H9 (cell line): ENCODE measurements at regions not wholly inside any gene's neighbourhood (a gene's known extent, or its start where the extent isn't known, plus 50 kb on each side); places are given as distances from the start of the nearest gene placed in this dataset.

Source experiments
- DNase-seq: peaks from one replicate; pipeline ENCODE4 v3.0.0-alpha.2; 2017
- H2AFZ ChIP-seq: one replicate; pipeline ENCODE4 v1.6.1; 2013; ENCODE audit warnings: mild to moderate bottlenecking, low read length, control low read depth, moderate library complexity
- H2AK5ac ChIP-seq: 2 replicates; pipeline ENCODE4 v1.6.1; 2013; ENCODE audit warnings: low read length, control low read depth, mixed read lengths; ENCODE audit not compliant: insufficient read length
- H2BK120ac ChIP-seq: one replicate; pipeline ENCODE4 v1.6.1; 2013; ENCODE audit warnings: low read depth, mild to moderate bottlenecking, low read length, control low read depth, inconsistent platforms; ENCODE audit not compliant: poor library complexity, severe bottlenecking
- H2BK12ac ChIP-seq: 2 replicates; pipeline ENCODE4 v1.6.1; 2013; ENCODE audit warnings: low read length, control low read depth, mixed read lengths, low read depth; ENCODE audit not compliant: insufficient read length
- H2BK15ac ChIP-seq: 2 replicates; pipeline ENCODE4 v1.6.1; 2013; ENCODE audit warnings: low read depth, low read length, control low read depth
- H2BK20ac ChIP-seq: one replicate; pipeline ENCODE4 v1.6.1; 2013; ENCODE audit warnings: low read depth, mild to moderate bottlenecking, low read length, control low read depth, inconsistent platforms; ENCODE audit not compliant: poor library complexity, severe bottlenecking
- H2BK5ac ChIP-seq: 2 replicates; pipeline ENCODE4 v1.6.1; 2013; ENCODE audit warnings: low read length, control low read depth, mixed read lengths; ENCODE audit not compliant: insufficient read length
- H3K14ac ChIP-seq: 2 replicates; pipeline ENCODE4 v1.6.1; 2013; ENCODE audit warnings: low read length, control low read depth; ENCODE audit not compliant: insufficient read depth
- H3K18ac ChIP-seq: 2 replicates; pipeline ENCODE4 v1.6.1; 2013; ENCODE audit warnings: low read depth, mild to moderate bottlenecking, mixed read lengths, low read length, control low read depth; ENCODE audit not compliant: insufficient read length
- H3K23ac ChIP-seq: 2 replicates; pipeline ENCODE4 v1.6.1; 2013; ENCODE audit warnings: low read length, control low read depth, mixed read lengths, low read depth; ENCODE audit not compliant: insufficient read length
- H3K23me2 ChIP-seq: 2 replicates; pipeline ENCODE4 v1.6.1; 2013; ENCODE audit warnings: low read depth, mild to moderate bottlenecking, mixed read lengths, low read length, control low read depth; ENCODE audit not compliant: insufficient read length, poor library complexity, severe bottlenecking
- H3K27ac ChIP-seq: 2 replicates; pipeline ENCODE4 v1.5.1; 2013; ENCODE audit warnings: low read length, control low read depth, mixed read lengths, low read depth; ENCODE audit not compliant: insufficient read length
- H3K27me3 ChIP-seq: 2 replicates; pipeline ENCODE4 v1.6.1; 2013; ENCODE audit warnings: low read length, control low read depth, inconsistent platforms; ENCODE audit not compliant: insufficient read depth
- H3K4ac ChIP-seq: 2 replicates; pipeline ENCODE4 v1.6.1; 2013; ENCODE audit warnings: low read depth, mild to moderate bottlenecking, control low read depth, inconsistent platforms, low read length, moderate library complexity
- H3K4me1 ChIP-seq: 2 replicates; pipeline ENCODE4 v1.6.1; 2013; ENCODE audit warnings: low read length, control low read depth, inconsistent platforms; ENCODE audit not compliant: insufficient read depth
- H3K4me2 ChIP-seq: 2 replicates; pipeline ENCODE4 v1.6.1; 2013; ENCODE audit warnings: low read length, control low read depth, mixed read lengths; ENCODE audit not compliant: insufficient read length, insufficient read depth
- H3K56ac ChIP-seq: 2 replicates; pipeline ENCODE4 v1.6.1; 2013; ENCODE audit warnings: low read depth, mild to moderate bottlenecking, mixed read lengths, low read length, control low read depth; ENCODE audit not compliant: insufficient read length
- H3K79me1 ChIP-seq: 2 replicates; pipeline ENCODE4 v1.6.1; 2013; ENCODE audit warnings: low read depth, mild to moderate bottlenecking, moderate library complexity, low read length, control low read depth, inconsistent platforms; ENCODE audit not compliant: insufficient read depth, poor library complexity, severe bottlenecking
- H3K79me2 ChIP-seq: 2 replicates; pipeline ENCODE4 v1.6.1; 2013; ENCODE audit warnings: low read length, control low read depth, inconsistent platforms; ENCODE audit not compliant: insufficient read depth
- H3K9ac ChIP-seq: 2 replicates; pipeline ENCODE4 v1.6.1; 2013; ENCODE audit warnings: low read length, control low read depth, mixed read lengths; ENCODE audit not compliant: insufficient read length; ENCODE audit errors: extremely low read depth
- H3K9me3 ChIP-seq: one replicate; pipeline ENCODE4 v1.6.1; 2013; ENCODE audit warnings: low read depth, low read length, inconsistent platforms; ENCODE audit not compliant: control insufficient read depth
- H3T11ph ChIP-seq: one replicate; pipeline ENCODE4 v1.6.1; 2013; ENCODE audit warnings: mild to moderate bottlenecking, low read length, control low read depth, inconsistent platforms
- H4K20me1 ChIP-seq: one replicate; pipeline ENCODE4 v1.6.1; 2013; ENCODE audit not compliant: control insufficient read depth, insufficient read length, insufficient read depth
- H4K5ac ChIP-seq: 2 replicates; pipeline ENCODE4 v1.6.1; 2013; ENCODE audit warnings: low read depth, mild to moderate bottlenecking, mixed read lengths, low read length, control low read depth; ENCODE audit not compliant: insufficient read length
- H4K8ac ChIP-seq: replicated peaks from 2 replicates; pipeline ENCODE4 v1.6.1; 2013; ENCODE audit warnings: low read length, control low read depth, mixed read lengths, low read depth; ENCODE audit not compliant: insufficient read length
- H4K91ac ChIP-seq: 2 replicates; pipeline ENCODE4 v1.6.1; 2013; ENCODE audit warnings: low read depth, mild to moderate bottlenecking, moderate library complexity, mixed read lengths, low read length, control low read depth; ENCODE audit not compliant: insufficient read length
- H3K27ac Mint-ChIP-seq, 3 experiments: 2 replicates in 2 of 3; 3 replicates in 1 of 3; pipeline ENCODE4 v1.8.0; 2020 to 2021; ENCODE audit warnings: mixed read lengths in 3 of 3, mild to moderate bottlenecking in 1 of 3, moderate library complexity in 1 of 3
- H3K27me3 Mint-ChIP-seq: 2 replicates; pipeline ENCODE4 v1.8.0; 2021; ENCODE audit warnings: low read depth, mild to moderate bottlenecking, moderate library complexity, mixed read lengths
- H3K36me3 Mint-ChIP-seq, 3 experiments: 2 replicates in 2 of 3; 3 replicates in 1 of 3; pipeline ENCODE4 v1.8.0; 2020 to 2021; ENCODE audit warnings: low read depth in 3 of 3, mixed read lengths in 3 of 3; ENCODE audit not compliant: insufficient read depth in 1 of 3
- H3K4me1 Mint-ChIP-seq, 2 experiments: 2 replicates each; pipeline ENCODE4 v1.8.0; 2020; ENCODE audit warnings: mixed read lengths in 2 of 2
- H3K4me3 Mint-ChIP-seq, 2 experiments: 2 replicates in 1 of 2; 3 replicates in 1 of 2; pipeline ENCODE4 v1.8.0; 2020 to 2021; ENCODE audit warnings: mild to moderate bottlenecking in 2 of 2, mixed read lengths in 2 of 2, moderate library complexity in 1 of 2
- H3K9me3 Mint-ChIP-seq, 2 experiments: 2 replicates in 1 of 2; 3 replicates in 1 of 2; pipeline ENCODE4 v1.8.0; 2020; ENCODE audit warnings: mild to moderate bottlenecking in 2 of 2, mixed read lengths in 2 of 2, moderate library complexity in 1 of 2
- WGBS: extraction: QIAGEN DNeasy Blood & Tissue Kit; methylation state at CpG from one replicate; pipeline ENCODE4 v1.1.7; 2013; ENCODE audit warnings: missing lambda C conversion rate, low lambda C conversion rate, mixed read lengths; ENCODE audit not compliant: insufficient read length; ENCODE audit errors: extremely low coverage; 5-methylcytosine and 5-hydroxymethylcytosine counted together
- TF ChIP-seq, protein P1 (sequence below): fragments of 200-600 bp; sonication (generic); conservative IDR thresholded peaks from 3 replicates; pipeline ENCODE4 v1.8.0; 2021; ENCODE audit warnings: antibody characterized with exemption, mild to moderate bottlenecking

DNA sequence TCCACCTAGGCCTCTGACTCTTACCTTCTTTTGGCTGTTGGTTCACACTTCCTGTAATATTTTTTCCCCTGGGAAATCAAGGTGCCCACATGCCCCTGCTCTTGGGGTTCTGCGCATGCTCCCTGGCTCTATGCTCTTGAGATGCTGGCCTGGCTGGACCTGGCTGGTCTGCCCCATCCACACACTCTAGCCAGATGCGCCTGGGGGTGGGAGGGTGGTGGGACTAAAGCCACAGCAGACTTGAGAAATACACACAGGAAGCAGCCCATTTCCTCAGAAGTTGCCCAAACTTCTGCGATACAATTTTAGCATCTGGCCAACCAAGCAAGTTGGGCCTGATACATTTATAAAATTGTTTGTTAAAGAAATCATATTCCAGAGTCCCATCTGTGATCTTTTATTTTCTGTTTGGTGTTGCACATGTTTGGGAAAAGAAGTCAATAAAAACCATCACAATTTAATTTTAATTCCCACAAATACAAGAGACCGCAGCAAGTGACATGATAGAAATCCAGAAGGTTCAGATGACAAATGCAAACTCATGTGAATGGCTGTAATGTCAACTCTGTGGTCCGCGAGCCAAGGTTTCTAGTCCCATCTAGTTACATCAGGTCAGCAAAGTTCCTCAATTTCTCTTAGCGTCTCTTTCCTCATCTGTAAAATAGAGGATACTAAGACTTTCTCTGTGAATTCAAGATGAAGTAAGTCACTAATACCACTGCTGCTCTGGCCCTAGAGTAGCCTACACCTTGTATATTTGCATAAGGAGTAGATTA lies 55.9 kb upstream of the MEF2A start:
- TF ChIP-seq, protein P1, sequence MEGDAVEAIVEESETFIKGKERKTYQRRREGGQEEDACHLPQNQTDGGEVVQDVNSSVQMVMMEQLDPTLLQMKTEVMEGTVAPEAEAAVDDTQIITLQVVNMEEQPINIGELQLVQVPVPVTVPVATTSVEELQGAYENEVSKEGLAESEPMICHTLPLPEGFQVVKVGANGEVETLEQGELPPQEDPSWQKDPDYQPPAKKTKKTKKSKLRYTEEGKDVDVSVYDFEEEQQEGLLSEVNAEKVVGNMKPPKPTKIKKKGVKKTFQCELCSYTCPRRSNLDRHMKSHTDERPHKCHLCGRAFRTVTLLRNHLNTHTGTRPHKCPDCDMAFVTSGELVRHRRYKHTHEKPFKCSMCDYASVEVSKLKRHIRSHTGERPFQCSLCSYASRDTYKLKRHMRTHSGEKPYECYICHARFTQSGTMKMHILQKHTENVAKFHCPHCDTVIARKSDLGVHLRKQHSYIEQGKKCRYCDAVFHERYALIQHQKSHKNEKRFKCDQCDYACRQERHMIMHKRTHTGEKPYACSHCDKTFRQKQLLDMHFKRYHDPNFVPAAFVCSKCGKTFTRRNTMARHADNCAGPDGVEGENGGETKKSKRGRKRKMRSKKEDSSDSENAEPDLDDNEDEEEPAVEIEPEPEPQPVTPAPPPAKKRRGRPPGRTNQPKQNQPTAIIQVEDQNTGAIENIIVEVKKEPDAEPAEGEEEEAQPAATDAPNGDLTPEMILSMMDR: no peak
- Histone ChIP-seq H3K27ac (no peak overlapping the region), H4K8ac (no peak overlapping the region), H4K20me1 (no peaks in the 10 kb centered on the region), H3T11ph (no peak overlapping the region), H3K79me2 (no peaks in the 10 kb centered on the region), H3K18ac (no peak overlapping the region), H3K23ac (no peak overlapping the region), H3K4ac (no peak overlapping the region), H2BK12ac (no peak overlapping the region), H3K23me2 (no peaks in the 10 kb centered on the region), H4K91ac (no peak overlapping the region), H3K79me1 (no peaks in the 10 kb centered on the region), H2AFZ (no peak overlapping the region), H4K5ac (no peak overlapping the region), H2BK5ac (no peak overlapping the region), H3K9ac (no peak overlapping the region), H3K4me2 (no peak overlapping the region), H2BK15ac (no peak overlapping the region), H2BK20ac (no peak overlapping the region), H3K56ac (no peak overlapping the region), H2AK5ac (no peak overlapping the region), H3K9me3 (no peaks in the 10 kb centered on the region), H3K14ac (no peak overlapping the region), H2BK120ac (no peak overlapping the region), H3K4me1 (no peaks in the 10 kb centered on the region), H3K27me3 (no peaks in the 10 kb centered on the region)
- no peak for DNase-seq
- H3K36me3 Mint-ChIP-seq: no peaks in the 10 kb centered on the region; a peak in 1 of 7 replicates
- H3K4me1 Mint-ChIP-seq: peaks cover 8% of the 10 kb centered on the region in 2 experiments
- H3K27ac Mint-ChIP-seq: no peak overlapping the region
- WGBS: no CpG with 5 or more reads among the region's 7 CpGs
- no peak overlapping the region for H3K4me3 Mint-ChIP-seq
- H3K9me3 Mint-ChIP-seq: peaks cover 0 to 8% of the 10 kb centered on the region in 2 experiments; a peak in 4 of 5 replicates
- no peaks in the 10 kb centered on the region for H3K27me3 Mint-ChIP-seq
